Kidney (tissue), 13 donors: ENCODE measurements at regions not wholly inside any gene's neighbourhood (a gene's known extent, or its start where the extent isn't known, plus 50 kb on each side); places are given as distances from the start of the nearest gene placed in this dataset.

Experiments used
- DNase-seq, 5 donors: peaks; one replicate each; pipeline ENCODE4 v3.0.0-alpha.2; 2013 to 2020
- FAIRE-seq: peaks from 2 replicates; lab custom pipeline; 2012; peaks lifted over from hg19 to GRCh38; lab: Jason Lieb, UNC
- H3K27ac ChIP-seq, 2 donors: one replicate each; pipeline ENCODE4 v1.7.0; 2013; ENCODE audit warnings: low read depth in 2 of 2, low read length in 2 of 2, inconsistent platforms in 1 of 2
- H3K27me3 ChIP-seq: one replicate; pipeline ENCODE4 v1.7.1; 2013; ENCODE audit warnings: low read length, inconsistent platforms; ENCODE audit not compliant: control insufficient read depth, insufficient read depth
- H3K36me3 ChIP-seq, 3 donors: one replicate each; pipeline versions ENCODE4 v1.7.0 to v1.7.1; 2013; ENCODE audit warnings: low read length in 3 of 3, control low read depth in 1 of 3, inconsistent platforms in 1 of 3; ENCODE audit not compliant: insufficient read depth in 3 of 3, control insufficient read depth in 2 of 3
- H3K4me1 ChIP-seq, 3 donors: one replicate each; pipeline versions ENCODE4 v1.7.0 to v1.7.1; 2013; ENCODE audit warnings: low read length in 3 of 3, inconsistent platforms in 1 of 3, low read depth in 1 of 3; ENCODE audit not compliant: control insufficient read depth in 2 of 3, insufficient read depth in 2 of 3
- H3K4me3 ChIP-seq, 3 donors: one replicate each; pipeline versions ENCODE4 v1.7.0 to v1.8.1; 2013; ENCODE audit warnings: low read length in 3 of 3, control low read depth in 1 of 3, inconsistent platforms in 1 of 3
- H3K9ac ChIP-seq, 3 donors: one replicate each; pipeline versions ENCODE4 v1.7.0 to v1.7.1; 2013; ENCODE audit warnings: low read length in 3 of 3, control low read depth in 1 of 3, inconsistent platforms in 1 of 3
- H3K9me3 ChIP-seq, 3 donors: one replicate each; pipeline versions ENCODE4 v1.7.0 to v1.7.1; 2013; ENCODE audit warnings: low read length in 3 of 3, control low read depth in 1 of 3, inconsistent platforms in 1 of 3; ENCODE audit not compliant: control insufficient read depth in 2 of 3, insufficient read depth in 1 of 3
- intact Hi-C: fragments of 100-400 bp; cut with DNase I; formaldehyde crosslinking; loops from one replicate; pipeline ENCODE4 v1.11.1; 2022
- TF ChIP-seq, protein P1 (sequence below): IDR thresholded peaks from 3 replicates; pipeline ENCODE4 v1.5.1; 2012; ENCODE audit warnings: mild to moderate bottlenecking, moderate library complexity, borderline replicate concordance; ENCODE audit not compliant: insufficient read depth; ENCODE audit errors: extremely low read depth
- donor health status: control.
- donor health status: control.
- donor health status: control.
- donor health status: control.
- donor health status: control.
- donor health status: DM: yes; HTN: yes; CAD: no.
- donor health status: Normal renal cell carcinoma (clear cell type).

DNA sequence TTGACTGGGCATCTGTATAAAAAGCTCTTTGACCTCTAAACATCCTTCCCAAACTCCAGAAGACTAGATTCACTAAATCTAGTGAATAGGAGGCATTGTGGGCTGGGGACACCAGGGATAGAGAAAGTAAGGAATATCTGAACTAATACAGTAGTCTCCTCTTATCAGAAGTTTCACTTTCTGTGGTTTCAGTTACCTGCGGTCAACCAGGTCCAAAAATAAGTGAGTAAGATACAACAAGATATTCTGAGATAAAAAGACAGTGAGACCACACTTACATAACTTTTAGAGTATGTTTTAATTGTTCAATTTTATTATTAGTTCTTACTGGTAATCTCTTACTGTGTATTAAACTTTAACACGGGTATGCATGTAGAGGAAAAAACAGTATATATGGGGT lies 376.5 kb downstream of the HNRNPD start:
- no peaks in the 10 kb centered on the region for H3K4me1 ChIP-seq
- no peaks in the 10 kb centered on the region for H3K36me3 ChIP-seq
- DNase-seq = no peak
- H3K27me3 ChIP-seq = no peaks in the 10 kb centered on the region
- no peak overlapping the region for H3K9ac ChIP-seq
- H3K27ac ChIP-seq = no peak overlapping the region
- intact Hi-C loops = no loop called here
- TF ChIP-seq, protein P1, sequence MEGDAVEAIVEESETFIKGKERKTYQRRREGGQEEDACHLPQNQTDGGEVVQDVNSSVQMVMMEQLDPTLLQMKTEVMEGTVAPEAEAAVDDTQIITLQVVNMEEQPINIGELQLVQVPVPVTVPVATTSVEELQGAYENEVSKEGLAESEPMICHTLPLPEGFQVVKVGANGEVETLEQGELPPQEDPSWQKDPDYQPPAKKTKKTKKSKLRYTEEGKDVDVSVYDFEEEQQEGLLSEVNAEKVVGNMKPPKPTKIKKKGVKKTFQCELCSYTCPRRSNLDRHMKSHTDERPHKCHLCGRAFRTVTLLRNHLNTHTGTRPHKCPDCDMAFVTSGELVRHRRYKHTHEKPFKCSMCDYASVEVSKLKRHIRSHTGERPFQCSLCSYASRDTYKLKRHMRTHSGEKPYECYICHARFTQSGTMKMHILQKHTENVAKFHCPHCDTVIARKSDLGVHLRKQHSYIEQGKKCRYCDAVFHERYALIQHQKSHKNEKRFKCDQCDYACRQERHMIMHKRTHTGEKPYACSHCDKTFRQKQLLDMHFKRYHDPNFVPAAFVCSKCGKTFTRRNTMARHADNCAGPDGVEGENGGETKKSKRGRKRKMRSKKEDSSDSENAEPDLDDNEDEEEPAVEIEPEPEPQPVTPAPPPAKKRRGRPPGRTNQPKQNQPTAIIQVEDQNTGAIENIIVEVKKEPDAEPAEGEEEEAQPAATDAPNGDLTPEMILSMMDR = no peak
- no peak overlapping the region for H3K4me3 ChIP-seq
- H3K9me3 ChIP-seq = peaks cover 0 to 4% (median 0%) of the 10 kb centered on the region in 3 donors
- no peak for FAIRE-seq

DNA sequence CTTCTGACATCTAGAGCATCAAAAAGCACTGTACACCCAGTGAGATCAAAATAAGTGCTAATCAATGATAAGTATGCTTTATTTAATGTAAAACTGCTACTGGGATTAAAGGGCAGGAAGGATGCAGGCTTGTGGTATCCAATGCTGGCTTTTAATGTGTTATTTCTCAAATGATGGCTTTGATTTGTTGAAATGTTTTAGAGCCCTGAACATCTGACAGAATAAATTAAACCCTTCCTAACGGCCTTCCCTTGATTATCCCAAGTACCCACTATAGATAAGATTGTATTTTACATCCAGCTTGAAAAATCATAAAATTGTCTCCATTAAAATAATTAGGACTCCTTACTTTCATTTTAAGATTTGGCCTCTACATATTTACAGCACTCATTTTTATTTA lies 382.9 kb downstream of the HNRNPD start:
- no peaks in the 10 kb centered on the region for H3K36me3 ChIP-seq
- DNase-seq (no peak), FAIRE-seq (no peak)
- no peak overlapping the region for H3K27ac ChIP-seq
- H3K27me3 ChIP-seq = no peaks in the 10 kb centered on the region
- TF ChIP-seq, protein P1 = no peak
- no peak overlapping the region for H3K9ac ChIP-seq
- intact Hi-C loops = no loop called here
- no peaks in the 10 kb centered on the region for H3K4me1 ChIP-seq
- H3K9me3 ChIP-seq = no peaks in the 10 kb centered on the region
- H3K4me3 ChIP-seq = no peak overlapping the region

DNA sequence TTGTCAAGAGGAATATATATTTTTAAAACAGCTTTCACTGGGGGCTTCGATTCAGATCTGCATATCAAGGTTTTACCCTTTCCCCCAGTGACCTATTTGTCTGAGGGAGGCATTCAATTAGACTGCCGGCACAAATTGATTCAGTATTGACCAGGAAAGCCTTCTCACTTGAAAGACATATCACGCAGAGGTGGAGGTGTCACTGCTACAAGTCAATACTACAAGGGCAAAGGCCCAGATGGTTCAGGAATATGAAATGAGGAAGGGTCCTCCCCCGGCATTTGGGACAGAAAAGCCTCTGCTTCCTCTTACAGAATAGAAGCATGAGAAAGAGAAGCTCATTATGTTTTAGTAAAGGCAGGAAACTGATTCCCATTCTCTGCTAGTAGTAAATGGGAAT lies 383.6 kb downstream of the HNRNPD start:
- intact Hi-C loops = no loop called here
- Histone ChIP-seq H3K9me3 (no peaks in the 10 kb centered on the region), H3K27ac (no peak overlapping the region), H3K9ac (no peak overlapping the region), H3K4me3 (no peak overlapping the region), H3K27me3 (no peaks in the 10 kb centered on the region), H3K4me1 (no peaks in the 10 kb centered on the region), H3K36me3 (no peaks in the 10 kb centered on the region)
- TF ChIP-seq, protein P1 = no peak
- no peak for DNase-seq
- no peak for FAIRE-seq

DNA sequence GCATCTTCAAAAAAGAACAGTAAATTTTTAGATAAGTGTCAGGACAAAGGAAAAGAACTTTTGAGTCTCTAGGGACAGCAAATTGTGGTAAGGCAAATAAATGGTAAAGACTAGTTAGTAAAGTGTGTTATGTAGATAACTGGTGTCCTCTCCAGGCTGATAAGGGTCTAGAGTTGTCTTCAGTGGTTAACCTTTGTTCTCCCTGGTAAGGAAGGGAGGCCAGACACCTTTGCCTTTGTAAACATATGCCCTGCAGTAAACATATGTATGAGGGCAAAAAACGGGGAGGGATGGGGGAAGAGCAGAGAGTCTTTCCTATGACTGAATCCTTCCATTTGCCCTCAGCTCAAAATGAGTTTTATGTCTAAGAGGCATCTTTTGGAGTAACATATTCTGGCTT lies 384.6 kb downstream of the HNRNPD start:
- H3K4me1 ChIP-seq = no peaks in the 10 kb centered on the region
- no peaks in the 10 kb centered on the region for H3K27me3 ChIP-seq
- no peak for FAIRE-seq
- intact Hi-C loops = no loop called here
- no peak overlapping the region for H3K4me3 ChIP-seq
- no peaks in the 10 kb centered on the region for H3K36me3 ChIP-seq
- TF ChIP-seq, protein P1 = no peak
- H3K9me3 ChIP-seq = no peaks in the 10 kb centered on the region
- no peak overlapping the region for H3K9ac ChIP-seq
- DNase-seq = no peak
- no peak overlapping the region for H3K27ac ChIP-seq
